Osteoblast (primary cell): ENCODE measurements at regions not wholly inside any gene's neighbourhood (a gene's known extent, or its start where the extent isn't known, plus 50 kb on each side); places are given as distances from the start of the nearest gene placed in this dataset.
A peak's percentile ranks its signal among the peaks of the same experiment; 100 is the strongest.

Experiments
- DNase-seq: peaks from one replicate; pipeline ENCODE4 v3.0.0; 2011; ENCODE audit warnings: low spot score, mixed read lengths; ENCODE audit not compliant: insufficient read length; ENCODE audit errors: missing footprints
- H2AFZ ChIP-seq: 2 replicates; pipeline ENCODE4 v1.6.0; 2011; ENCODE audit warnings: mild to moderate bottlenecking, low read length
- H3K27ac ChIP-seq: 2 replicates; pipeline ENCODE4 v1.5.1; 2011; ENCODE audit warnings: mild to moderate bottlenecking, low read depth, low read length, moderate library complexity
- H3K27me3 ChIP-seq: 2 replicates; pipeline ENCODE4 v1.6.0; 2012; ENCODE audit warnings: mild to moderate bottlenecking, control low read depth, inconsistent platforms, low read length, moderate library complexity; ENCODE audit not compliant: insufficient read depth
- H3K36me3 ChIP-seq: 2 replicates; pipeline ENCODE4 v1.5.1; 2011; ENCODE audit warnings: mild to moderate bottlenecking, low read length, control low read depth, moderate library complexity; ENCODE audit not compliant: insufficient read depth
- H3K4me1 ChIP-seq: 2 replicates; pipeline ENCODE4 v1.5.1; 2011; ENCODE audit warnings: mild to moderate bottlenecking, low read length, control low read depth, moderate library complexity; ENCODE audit not compliant: insufficient read depth
- H3K4me2 ChIP-seq: 2 replicates; pipeline ENCODE4 v1.6.0; 2011; ENCODE audit warnings: mild to moderate bottlenecking, low read length; ENCODE audit not compliant: insufficient read depth
- H3K4me3 ChIP-seq: fragments of 200-600 bp; sonication (generic); 3 replicates; pipeline ENCODE4 v1.5.1; 2012; ENCODE audit warnings: mild to moderate bottlenecking, low read length, inconsistent platforms; ENCODE audit not compliant: insufficient read depth
- H3K79me2 ChIP-seq: 2 replicates; pipeline ENCODE4 v1.6.0; 2012; ENCODE audit warnings: mild to moderate bottlenecking, low read length, control low read depth, inconsistent platforms; ENCODE audit not compliant: insufficient read depth
- H3K9me3 ChIP-seq: 2 replicates; pipeline ENCODE4 v1.5.1; 2011; ENCODE audit warnings: low read depth, low read length, control low read depth
- H4K20me1 ChIP-seq: 2 replicates; pipeline ENCODE4 v1.6.0; 2012; ENCODE audit warnings: mild to moderate bottlenecking, low read length, control low read depth; ENCODE audit not compliant: insufficient read depth
- TF ChIP-seq, protein P1 (sequence below): IDR thresholded peaks from 2 replicates; pipeline ENCODE4 v1.5.1; 2011; ENCODE audit warnings: mild to moderate bottlenecking, low read depth, low read length, moderate library complexity; ENCODE audit errors: extremely low read depth

DNA sequence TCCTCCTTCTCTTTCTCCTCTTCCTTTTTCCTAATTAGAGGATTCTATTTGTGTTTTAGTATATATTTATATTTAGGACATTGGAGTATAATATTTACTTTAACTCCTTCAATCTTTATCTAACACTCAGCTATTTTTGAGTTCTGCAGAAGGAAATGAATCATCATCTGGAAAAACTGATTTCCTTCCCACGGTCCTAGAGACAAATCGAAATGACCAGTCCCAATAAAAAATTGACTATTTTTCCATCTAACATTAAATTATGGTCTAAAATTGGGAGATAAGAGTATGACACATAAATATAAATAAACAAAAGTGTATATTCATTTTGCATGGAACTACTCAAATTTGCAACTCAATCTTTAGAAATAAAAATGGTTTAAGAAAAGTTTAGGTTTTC, 167.4 kb downstream of the TMTC3 start:
- DNase-seq = no peak
- peak overlapping the region; percentile 100 for H3K27ac ChIP-seq
- H2AFZ ChIP-seq = no peak overlapping the region
- H3K4me1 ChIP-seq = peaks cover 51% of the 10 kb centered on the region
- H3K79me2 ChIP-seq = no peaks in the 10 kb centered on the region
- H3K4me3 ChIP-seq = no peak overlapping the region
- H4K20me1 ChIP-seq = no peaks in the 10 kb centered on the region
- no peaks in the 10 kb centered on the region for H3K27me3 ChIP-seq
- peak overlapping the region; percentile 61 for H3K4me2 ChIP-seq
- no peaks in the 10 kb centered on the region for H3K36me3 ChIP-seq
- H3K9me3 ChIP-seq = no peaks in the 10 kb centered on the region
- TF ChIP-seq, protein P1, sequence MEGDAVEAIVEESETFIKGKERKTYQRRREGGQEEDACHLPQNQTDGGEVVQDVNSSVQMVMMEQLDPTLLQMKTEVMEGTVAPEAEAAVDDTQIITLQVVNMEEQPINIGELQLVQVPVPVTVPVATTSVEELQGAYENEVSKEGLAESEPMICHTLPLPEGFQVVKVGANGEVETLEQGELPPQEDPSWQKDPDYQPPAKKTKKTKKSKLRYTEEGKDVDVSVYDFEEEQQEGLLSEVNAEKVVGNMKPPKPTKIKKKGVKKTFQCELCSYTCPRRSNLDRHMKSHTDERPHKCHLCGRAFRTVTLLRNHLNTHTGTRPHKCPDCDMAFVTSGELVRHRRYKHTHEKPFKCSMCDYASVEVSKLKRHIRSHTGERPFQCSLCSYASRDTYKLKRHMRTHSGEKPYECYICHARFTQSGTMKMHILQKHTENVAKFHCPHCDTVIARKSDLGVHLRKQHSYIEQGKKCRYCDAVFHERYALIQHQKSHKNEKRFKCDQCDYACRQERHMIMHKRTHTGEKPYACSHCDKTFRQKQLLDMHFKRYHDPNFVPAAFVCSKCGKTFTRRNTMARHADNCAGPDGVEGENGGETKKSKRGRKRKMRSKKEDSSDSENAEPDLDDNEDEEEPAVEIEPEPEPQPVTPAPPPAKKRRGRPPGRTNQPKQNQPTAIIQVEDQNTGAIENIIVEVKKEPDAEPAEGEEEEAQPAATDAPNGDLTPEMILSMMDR = no peak

DNA sequence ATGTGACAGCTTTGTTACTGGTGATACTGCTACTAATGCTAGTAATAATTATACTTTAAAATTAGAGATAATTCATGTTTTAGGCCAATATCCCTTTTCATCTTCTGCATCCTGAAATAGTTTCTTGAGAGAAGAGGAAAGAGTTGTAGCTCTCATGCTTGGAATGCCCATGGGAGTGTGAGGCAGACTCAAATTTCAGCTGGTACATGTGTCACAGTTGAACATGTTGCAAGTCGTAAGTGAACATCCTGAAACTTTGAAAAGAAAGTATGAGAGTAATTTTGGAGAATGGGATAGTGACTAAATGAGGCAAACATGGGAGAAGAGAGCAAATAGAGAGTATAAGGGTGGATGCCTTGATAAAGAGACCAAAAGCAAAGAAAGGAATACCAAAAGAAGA, 168.0 kb downstream of the TMTC3 start:
- Histone ChIP-seq H4K20me1 (no peaks in the 10 kb centered on the region), H3K9me3 (no peaks in the 10 kb centered on the region), H3K4me1 (peaks cover 51% of the 10 kb centered on the region), H3K4me3 (no peak overlapping the region), H3K27ac (peak overlapping the region; percentile 100), H3K79me2 (no peaks in the 10 kb centered on the region), H3K4me2 (peak overlapping the region; percentile 61), H2AFZ (no peak overlapping the region), H3K36me3 (no peaks in the 10 kb centered on the region), H3K27me3 (no peaks in the 10 kb centered on the region)
- TF ChIP-seq, protein P1 = no peak
- DNase-seq = no peak

DNA sequence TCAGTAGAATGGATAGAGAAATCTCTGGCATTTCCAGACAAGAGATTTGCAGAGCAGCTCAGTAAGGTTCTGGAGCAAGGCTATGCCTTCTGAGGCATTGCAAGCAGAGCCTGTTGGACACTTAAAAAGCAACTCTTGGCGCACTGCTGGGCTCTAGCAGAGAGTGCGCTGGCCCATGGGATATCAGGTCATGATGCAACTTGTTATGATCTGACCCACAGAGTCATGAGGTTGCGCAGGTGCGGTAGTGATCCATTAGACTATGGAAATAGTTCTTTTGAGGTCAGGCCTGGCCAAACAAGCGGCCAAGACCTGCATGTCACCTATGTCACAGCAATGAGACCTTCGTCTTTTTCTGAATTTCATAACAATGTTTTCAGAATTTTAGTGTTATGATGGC, 168.6 kb downstream of the TMTC3 start:
- no peak for DNase-seq
- Histone ChIP-seq H3K4me1 (peaks cover 46% of the 10 kb centered on the region), H3K36me3 (no peaks in the 10 kb centered on the region), H3K4me2 (peak overlapping the region; percentile 61), H3K27me3 (no peaks in the 10 kb centered on the region), H3K27ac (peak overlapping the region; percentile 100), H3K9me3 (no peaks in the 10 kb centered on the region), H3K4me3 (no peak overlapping the region), H2AFZ (peak overlapping the region; percentile 12), H3K79me2 (no peaks in the 10 kb centered on the region), H4K20me1 (no peaks in the 10 kb centered on the region)
- TF ChIP-seq, protein P1 = no peak

DNA sequence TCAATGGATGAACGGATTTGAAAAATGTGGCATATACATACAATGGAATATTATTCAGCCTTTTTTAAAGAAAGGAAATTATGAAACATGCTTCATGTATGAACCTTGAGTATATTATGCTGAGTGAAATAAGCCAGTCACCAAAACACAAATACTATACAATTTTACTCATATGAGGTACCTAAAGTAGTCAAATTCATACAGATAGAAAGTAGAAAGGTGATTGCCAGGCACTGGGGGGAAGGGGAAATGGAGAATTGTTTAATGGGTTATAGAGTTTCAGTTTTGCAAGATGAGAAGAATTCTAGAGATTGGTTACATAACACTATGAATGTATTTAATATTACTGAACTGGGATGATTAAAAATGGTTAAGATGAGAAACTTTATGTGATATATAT, 171.4 kb downstream of the TMTC3 start:
- DNase-seq = no peak
- H3K4me1 ChIP-seq = peaks cover 24% of the 10 kb centered on the region
- no peaks in the 10 kb centered on the region for H4K20me1 ChIP-seq
- no peaks in the 10 kb centered on the region for H3K36me3 ChIP-seq
- no peak overlapping the region for H3K4me2 ChIP-seq
- no peaks in the 10 kb centered on the region for H3K79me2 ChIP-seq
- H3K9me3 ChIP-seq = no peaks in the 10 kb centered on the region
- no peak overlapping the region for H2AFZ ChIP-seq
- TF ChIP-seq, protein P1 = no peak
- no peak overlapping the region for H3K4me3 ChIP-seq
- no peaks in the 10 kb centered on the region for H3K27me3 ChIP-seq
- H3K27ac ChIP-seq = no peak overlapping the region
